Liver (tissue), 3 donors: ENCODE measurements at regions not wholly inside any gene's neighbourhood (a gene's known extent, or its start where the extent isn't known, plus 50 kb on each side); places are given as distances from the start of the nearest gene placed in this dataset.

Experiments
- ATF3 ChIP-seq: IDR thresholded peaks from 2 replicates; pipeline ENCODE4 v1.6.1; 2016; ENCODE audit warnings: antibody characterized with exemption
- EGR1 ChIP-seq, 2 donors: IDR thresholded peaks; 2 replicates each; pipeline ENCODE4 v1.6.1; 2016 to 2018; ENCODE audit warnings: antibody characterized with exemption in 2 of 2, low read depth in 2 of 2
- HNF4A ChIP-seq, 2 donors: conservative IDR thresholded peaks; 2 replicates each; pipeline ENCODE4 v1.6.1; 2016; ENCODE audit warnings: antibody characterized with exemption in 2 of 2, mild to moderate bottlenecking in 2 of 2
- RAD21 ChIP-seq, 2 donors: IDR thresholded peaks; 2 replicates each; pipeline ENCODE4 v1.6.1; 2016; ENCODE audit warnings: antibody characterized with exemption in 2 of 2, mild to moderate bottlenecking in 2 of 2
- SP1 ChIP-seq: IDR thresholded peaks from 2 replicates; pipeline ENCODE4 v1.6.1; 2018; ENCODE audit warnings: antibody characterized with exemption, mild to moderate bottlenecking
- TAF1 ChIP-seq: conservative IDR thresholded peaks from 2 replicates; pipeline ENCODE4 v1.6.1; 2016; ENCODE audit warnings: antibody characterized with exemption, mild to moderate bottlenecking
- TF ChIP-seq, protein P1 (sequence below): fragments of 150-350 bp; IDR thresholded peaks from 2 replicates; pipeline ENCODE4 v1.5.1; 2017; ENCODE audit warnings: improper control_type of control experiment, low read depth, low read length; ENCODE audit not compliant: missing input control
- TF ChIP-seq, protein P2 (sequence below): IDR thresholded peaks from 2 replicates; pipeline ENCODE4 v1.6.1; 2016; ENCODE audit warnings: antibody characterized with exemption
- donor health status: healthy.
- donor health status: healthy.

DNA sequence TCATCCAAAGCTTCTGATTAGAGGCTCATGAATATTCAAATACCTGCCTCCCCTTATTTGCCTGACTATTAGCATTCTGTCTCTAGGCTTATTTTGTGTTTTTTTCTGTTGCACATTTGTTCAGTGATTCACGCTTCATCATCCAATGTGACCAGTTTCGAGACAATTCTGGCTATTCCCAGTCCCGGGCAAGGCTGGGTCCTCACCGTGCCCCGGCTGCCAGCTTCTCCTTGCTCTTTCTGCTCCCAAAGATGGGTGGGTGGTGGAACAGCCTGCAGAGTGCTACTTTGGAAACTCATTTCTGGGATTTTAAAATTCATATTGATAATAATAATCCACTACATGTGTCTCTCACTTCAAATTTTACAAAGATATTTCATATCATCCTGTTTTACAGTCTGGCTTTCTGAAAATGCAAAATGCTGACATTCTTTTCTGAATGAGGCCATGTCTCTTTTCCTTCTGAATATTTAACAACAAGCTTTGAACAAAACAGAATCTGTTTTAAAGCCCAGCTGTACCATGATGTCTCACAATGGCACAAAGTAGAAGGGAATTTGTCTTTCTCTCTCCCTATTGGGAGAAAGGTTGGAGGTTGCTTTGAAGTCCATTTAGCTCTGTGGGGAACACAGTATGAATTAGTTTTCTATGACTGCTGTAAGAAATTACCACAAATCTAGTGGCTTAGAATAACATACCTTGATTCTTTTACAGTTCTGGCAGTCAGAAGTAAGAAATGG, 116.9 kb upstream of the CDH13 start:
- TF ChIP-seq, protein P1, sequence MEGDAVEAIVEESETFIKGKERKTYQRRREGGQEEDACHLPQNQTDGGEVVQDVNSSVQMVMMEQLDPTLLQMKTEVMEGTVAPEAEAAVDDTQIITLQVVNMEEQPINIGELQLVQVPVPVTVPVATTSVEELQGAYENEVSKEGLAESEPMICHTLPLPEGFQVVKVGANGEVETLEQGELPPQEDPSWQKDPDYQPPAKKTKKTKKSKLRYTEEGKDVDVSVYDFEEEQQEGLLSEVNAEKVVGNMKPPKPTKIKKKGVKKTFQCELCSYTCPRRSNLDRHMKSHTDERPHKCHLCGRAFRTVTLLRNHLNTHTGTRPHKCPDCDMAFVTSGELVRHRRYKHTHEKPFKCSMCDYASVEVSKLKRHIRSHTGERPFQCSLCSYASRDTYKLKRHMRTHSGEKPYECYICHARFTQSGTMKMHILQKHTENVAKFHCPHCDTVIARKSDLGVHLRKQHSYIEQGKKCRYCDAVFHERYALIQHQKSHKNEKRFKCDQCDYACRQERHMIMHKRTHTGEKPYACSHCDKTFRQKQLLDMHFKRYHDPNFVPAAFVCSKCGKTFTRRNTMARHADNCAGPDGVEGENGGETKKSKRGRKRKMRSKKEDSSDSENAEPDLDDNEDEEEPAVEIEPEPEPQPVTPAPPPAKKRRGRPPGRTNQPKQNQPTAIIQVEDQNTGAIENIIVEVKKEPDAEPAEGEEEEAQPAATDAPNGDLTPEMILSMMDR, result no peak
- TF ChIP-seq TAF1 (no peak), SP1 (no peak), RAD21 (IDR thresholded peaks at IDR 0.05) (no peak), EGR1 (IDR thresholded peaks at IDR 0.05; ENCODE audit: low read depth in 2 of 2) (no peak), ATF3 (no peak), HNF4A (conservative IDR thresholded peaks at IDR 0.05) (no peak)
- TF ChIP-seq, protein P2, sequence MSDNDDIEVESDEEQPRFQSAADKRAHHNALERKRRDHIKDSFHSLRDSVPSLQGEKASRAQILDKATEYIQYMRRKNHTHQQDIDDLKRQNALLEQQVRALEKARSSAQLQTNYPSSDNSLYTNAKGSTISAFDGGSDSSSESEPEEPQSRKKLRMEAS, result no peak
